OCI-LY3 (cell line): ENCODE measurements at regions not wholly inside any gene's neighbourhood (a gene's known extent, or its start where the extent isn't known, plus 50 kb on each side); places are given as distances from the start of the nearest gene placed in this dataset.

ENCODE experiments used
- CTCF ChIP-seq: fragments of 200-600, 300-600 bp; sonication (generic); IDR thresholded peaks from 2 replicates; pipeline ENCODE4 v1.5.1; 2014; ENCODE audit warnings: antibody characterized with exemption, low read length, low read depth
- EZH2phosphoT487 ChIP-seq: fragments of 200-600 bp; shearing (Covaris generic); IDR thresholded peaks from 2 replicates; pipeline ENCODE4 v1.6.1; 2018; ENCODE audit warnings: antibody characterized with exemption, mixed run types, low read depth

- TF ChIP-seq CTCF: no peak
- no peak for TF ChIP-seq EZH2phosphoT487
These were observed 156.1 kb downstream of the DIPK2A start for GRCh38 chr3:144127700-144128099.
